ENCODE measurements at regions not wholly inside any gene's neighbourhood (a gene's known extent, or its start where the extent isn't known, plus 50 kb on each side); places are given as distances from the start of the nearest gene placed in this dataset.

DNA sequence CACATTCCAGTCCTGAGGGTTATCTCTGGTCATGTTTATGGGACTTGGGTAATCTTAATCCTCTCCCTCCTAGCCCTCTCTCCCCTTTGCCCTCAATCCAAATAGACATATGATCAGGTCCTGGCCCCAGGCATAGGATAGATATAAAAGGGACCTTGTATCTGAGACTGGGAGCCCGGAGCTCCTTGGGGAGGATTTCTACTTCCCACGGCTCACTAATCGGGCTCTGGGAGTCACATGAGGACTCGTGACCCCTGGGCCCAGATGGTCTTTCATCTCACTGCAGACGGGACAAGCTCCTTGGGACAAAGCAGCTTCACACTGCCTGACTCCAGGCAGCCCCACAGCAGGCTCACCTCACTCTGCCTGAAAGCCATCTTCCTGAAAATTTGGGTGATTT, 57.8 kb upstream of the LYRM9 start:
- H3K9me3 ChIP-seq (ENCODE audit: control insufficient read depth, low read depth, low read length): no peaks in the 10 kb centered on the region
- no peak overlapping the region for H2BK120ac ChIP-seq (ENCODE audit: low read depth, low read length, poor library complexity, severe bottlenecking)
- H3K4me2 ChIP-seq (ENCODE audit: insufficient read depth, insufficient read length, low read length): no peak overlapping the region
- no peak overlapping the region for H2BK20ac ChIP-seq (ENCODE audit: low read depth, low read length, poor library complexity, severe bottlenecking)
- no peak overlapping the region for H4K5ac ChIP-seq (ENCODE audit: insufficient read length, low read depth, low read length)
- Mint-ChIP-seq H3K27ac (no peak overlapping the region), H3K27me3 (ENCODE audit: low read depth) (peaks cover 4% of the 10 kb centered on the region; the same call in 1 of the 2 replicates), H3K4me3 (no peak overlapping the region), H3K4me1 (peaks cover 16 to 37% of the 10 kb centered on the region in 2 experiments), H3K9me3 (no peaks in the 10 kb centered on the region), H3K36me3 (ENCODE audit: insufficient read depth in 1 of 3, low read depth in 3 of 3) (no peaks in the 10 kb centered on the region)
- H2BK5ac ChIP-seq (ENCODE audit: insufficient read length, low read length): no peak overlapping the region
- H2AFZ ChIP-seq (ENCODE audit: low read length): no peak overlapping the region
- H3T11ph ChIP-seq (ENCODE audit: low read length): no peak overlapping the region
- H3K79me2 ChIP-seq (ENCODE audit: insufficient read depth, low read length): no peaks in the 10 kb centered on the region
- H3K18ac ChIP-seq (ENCODE audit: insufficient read length, low read depth, low read length): no peak overlapping the region
- no peaks in the 10 kb centered on the region for H3K23me2 ChIP-seq (ENCODE audit: insufficient read length, low read depth, low read length, poor library complexity, severe bottlenecking)
- WGBS (ENCODE audit: extremely low coverage, insufficient read length, low lambda C conversion rate): no CpG with 5 or more reads among the region's 5 CpGs
- H3K4me1 ChIP-seq (ENCODE audit: insufficient read depth, low read length): peaks cover 4% of the 10 kb centered on the region; the same call in 1 of the 2 replicates
- no peak overlapping the region for H3K56ac ChIP-seq (ENCODE audit: insufficient read length, low read depth, low read length)
- H3K27ac ChIP-seq (ENCODE audit: insufficient read length, low read depth, low read length): no peak overlapping the region
- H3K79me1 ChIP-seq (ENCODE audit: insufficient read depth, low read depth, low read length, poor library complexity, severe bottlenecking): no peaks in the 10 kb centered on the region
- no peak overlapping the region for H3K4ac ChIP-seq (ENCODE audit: low read depth, low read length)
- H3K27me3 ChIP-seq (ENCODE audit: insufficient read depth, low read length): no peaks in the 10 kb centered on the region
- H3K9ac ChIP-seq (ENCODE audit: extremely low read depth, insufficient read length, low read length): no peak overlapping the region
- TF ChIP-seq, protein P1, sequence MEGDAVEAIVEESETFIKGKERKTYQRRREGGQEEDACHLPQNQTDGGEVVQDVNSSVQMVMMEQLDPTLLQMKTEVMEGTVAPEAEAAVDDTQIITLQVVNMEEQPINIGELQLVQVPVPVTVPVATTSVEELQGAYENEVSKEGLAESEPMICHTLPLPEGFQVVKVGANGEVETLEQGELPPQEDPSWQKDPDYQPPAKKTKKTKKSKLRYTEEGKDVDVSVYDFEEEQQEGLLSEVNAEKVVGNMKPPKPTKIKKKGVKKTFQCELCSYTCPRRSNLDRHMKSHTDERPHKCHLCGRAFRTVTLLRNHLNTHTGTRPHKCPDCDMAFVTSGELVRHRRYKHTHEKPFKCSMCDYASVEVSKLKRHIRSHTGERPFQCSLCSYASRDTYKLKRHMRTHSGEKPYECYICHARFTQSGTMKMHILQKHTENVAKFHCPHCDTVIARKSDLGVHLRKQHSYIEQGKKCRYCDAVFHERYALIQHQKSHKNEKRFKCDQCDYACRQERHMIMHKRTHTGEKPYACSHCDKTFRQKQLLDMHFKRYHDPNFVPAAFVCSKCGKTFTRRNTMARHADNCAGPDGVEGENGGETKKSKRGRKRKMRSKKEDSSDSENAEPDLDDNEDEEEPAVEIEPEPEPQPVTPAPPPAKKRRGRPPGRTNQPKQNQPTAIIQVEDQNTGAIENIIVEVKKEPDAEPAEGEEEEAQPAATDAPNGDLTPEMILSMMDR (conservative IDR thresholded peaks at IDR 0.05): no peak
- H4K8ac ChIP-seq (replicated peaks; ENCODE audit: insufficient read length, low read depth, low read length): no peak overlapping the region
- H4K91ac ChIP-seq (ENCODE audit: insufficient read length, low read depth, low read length): no peak overlapping the region
- no peaks in the 10 kb centered on the region for H4K20me1 ChIP-seq (ENCODE audit: control insufficient read depth, insufficient read depth, insufficient read length)
- H3K23ac ChIP-seq (ENCODE audit: insufficient read length, low read depth, low read length): no peak overlapping the region
- H2AK5ac ChIP-seq (ENCODE audit: insufficient read length, low read length): no peak overlapping the region
- H3K14ac ChIP-seq (ENCODE audit: insufficient read depth, low read length): no peak overlapping the region
- no peak overlapping the region for H2BK12ac ChIP-seq (ENCODE audit: insufficient read length, low read depth, low read length)
- no peak for DNase-seq
- no peak overlapping the region for H2BK15ac ChIP-seq (ENCODE audit: low read depth, low read length)

Measured in H9 (cell line).